Neural progenitor cell (in vitro differentiated cells): ENCODE measurements at regions not wholly inside any gene's neighbourhood (a gene's known extent, or its start where the extent isn't known, plus 50 kb on each side); places are given as distances from the start of the nearest gene placed in this dataset.

Experiments used
- EZH2 ChIP-seq: fragments of 200-600 bp; sonication (generic); IDR thresholded peaks from 2 replicates; pipeline ENCODE4 v1.6.1; 2017; ENCODE audit warnings: antibody characterized with exemption, mild to moderate bottlenecking, moderate library complexity
- TF ChIP-seq, protein P1 (sequence below): fragments of 200-600 bp; sonication (generic); IDR thresholded peaks from 2 replicates; pipeline ENCODE4 v1.5.1; 2017; ENCODE audit warnings: antibody characterized with exemption, mild to moderate bottlenecking

DNA sequence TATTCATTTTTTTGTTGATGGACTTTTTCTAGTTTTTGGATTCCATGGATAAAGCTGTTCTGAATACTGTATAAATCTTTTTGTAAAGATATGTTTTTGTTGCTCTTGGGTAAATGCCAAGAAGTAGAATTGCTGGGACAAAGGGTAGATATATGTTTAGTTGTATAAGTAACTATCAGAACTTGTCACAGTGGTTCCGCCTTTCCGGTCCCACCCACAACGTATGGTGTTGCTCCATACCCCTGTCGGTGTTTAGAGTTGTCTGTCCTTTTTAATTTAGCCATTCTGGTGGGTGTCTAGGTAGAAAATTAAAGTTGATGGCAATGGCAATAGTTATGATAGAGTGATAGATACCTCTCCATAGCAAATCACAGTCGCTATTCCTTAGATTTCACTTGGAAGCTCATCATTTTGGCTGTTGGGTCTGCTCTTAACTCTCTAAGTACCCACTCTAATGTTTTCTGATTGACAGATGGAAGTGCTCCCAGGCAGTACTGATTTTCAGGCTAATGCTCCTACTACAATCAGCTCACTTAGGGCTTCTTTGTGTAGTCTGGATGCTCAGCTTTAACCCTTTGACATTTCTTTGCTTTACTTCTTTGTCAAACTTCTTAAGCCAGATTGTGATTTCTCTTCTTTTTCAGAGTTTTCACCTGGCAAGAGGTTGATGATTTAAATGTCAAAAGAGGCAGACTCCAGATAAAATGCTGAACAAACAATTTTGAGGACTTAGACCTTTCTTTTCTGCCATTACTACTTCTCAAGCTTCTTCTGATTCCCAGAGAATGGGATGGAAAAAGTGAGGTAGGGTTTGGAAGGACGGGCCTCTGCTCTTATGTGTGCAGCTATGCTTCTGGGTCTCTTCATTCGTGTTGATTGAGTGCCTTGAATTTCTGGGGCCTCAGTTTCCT lies 156.4 kb downstream of the AQP4 start:
- TF ChIP-seq, protein P1, sequence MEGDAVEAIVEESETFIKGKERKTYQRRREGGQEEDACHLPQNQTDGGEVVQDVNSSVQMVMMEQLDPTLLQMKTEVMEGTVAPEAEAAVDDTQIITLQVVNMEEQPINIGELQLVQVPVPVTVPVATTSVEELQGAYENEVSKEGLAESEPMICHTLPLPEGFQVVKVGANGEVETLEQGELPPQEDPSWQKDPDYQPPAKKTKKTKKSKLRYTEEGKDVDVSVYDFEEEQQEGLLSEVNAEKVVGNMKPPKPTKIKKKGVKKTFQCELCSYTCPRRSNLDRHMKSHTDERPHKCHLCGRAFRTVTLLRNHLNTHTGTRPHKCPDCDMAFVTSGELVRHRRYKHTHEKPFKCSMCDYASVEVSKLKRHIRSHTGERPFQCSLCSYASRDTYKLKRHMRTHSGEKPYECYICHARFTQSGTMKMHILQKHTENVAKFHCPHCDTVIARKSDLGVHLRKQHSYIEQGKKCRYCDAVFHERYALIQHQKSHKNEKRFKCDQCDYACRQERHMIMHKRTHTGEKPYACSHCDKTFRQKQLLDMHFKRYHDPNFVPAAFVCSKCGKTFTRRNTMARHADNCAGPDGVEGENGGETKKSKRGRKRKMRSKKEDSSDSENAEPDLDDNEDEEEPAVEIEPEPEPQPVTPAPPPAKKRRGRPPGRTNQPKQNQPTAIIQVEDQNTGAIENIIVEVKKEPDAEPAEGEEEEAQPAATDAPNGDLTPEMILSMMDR, result no peak
- TF ChIP-seq EZH2, result no peak
